Fibroblast of mammary gland (primary cell): ENCODE measurements at regions not wholly inside any gene's neighbourhood (a gene's known extent, or its start where the extent isn't known, plus 50 kb on each side); places are given as distances from the start of the nearest gene placed in this dataset.
"Not testable (repeated sequence)": the region's sequence is repeated elsewhere in the genome, so short reads cannot be mapped to it uniquely, and the experiment has no call there.

Experiments used
- DNase-seq: peaks from one replicate; pipeline ENCODE4 v3.0.0-alpha.2; 2010; ENCODE audit warnings: low read depth
- H3K4me3 ChIP-seq: 2 replicates; pipeline ENCODE4 v1.5.1; 2011; ENCODE audit warnings: low read depth, mild to moderate bottlenecking, low read length, moderate library complexity; ENCODE audit not compliant: control insufficient read depth
- TF ChIP-seq, protein P1 (sequence below): conservative IDR thresholded peaks from 2 replicates; pipeline ENCODE4 v1.5.1; 2011; ENCODE audit warnings: low read depth, low read length, inconsistent platforms; ENCODE audit not compliant: control insufficient read depth, insufficient read depth

DNA sequence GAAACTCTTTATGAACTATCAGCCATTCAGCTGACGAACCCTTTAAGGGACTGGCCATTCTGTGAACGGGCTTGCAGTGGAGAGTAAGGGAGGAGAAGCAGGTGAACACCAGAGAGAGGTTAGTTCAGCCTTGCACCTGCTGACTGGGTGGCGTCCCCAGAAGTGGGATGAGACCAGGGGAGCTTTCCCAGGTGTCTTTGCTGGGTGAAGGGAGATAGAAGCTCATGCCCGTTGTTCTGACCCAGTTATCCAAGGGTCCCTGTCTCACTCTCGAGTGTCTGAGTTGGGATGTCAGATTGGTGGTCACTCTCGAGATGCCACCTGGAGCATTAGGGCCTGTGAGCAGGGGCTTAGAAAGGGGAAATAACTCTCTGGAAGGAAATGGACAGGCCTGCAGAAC lies 68.7 kb downstream of the MSX2 start:
- DNase-seq: no peak
- TF ChIP-seq, protein P1, sequence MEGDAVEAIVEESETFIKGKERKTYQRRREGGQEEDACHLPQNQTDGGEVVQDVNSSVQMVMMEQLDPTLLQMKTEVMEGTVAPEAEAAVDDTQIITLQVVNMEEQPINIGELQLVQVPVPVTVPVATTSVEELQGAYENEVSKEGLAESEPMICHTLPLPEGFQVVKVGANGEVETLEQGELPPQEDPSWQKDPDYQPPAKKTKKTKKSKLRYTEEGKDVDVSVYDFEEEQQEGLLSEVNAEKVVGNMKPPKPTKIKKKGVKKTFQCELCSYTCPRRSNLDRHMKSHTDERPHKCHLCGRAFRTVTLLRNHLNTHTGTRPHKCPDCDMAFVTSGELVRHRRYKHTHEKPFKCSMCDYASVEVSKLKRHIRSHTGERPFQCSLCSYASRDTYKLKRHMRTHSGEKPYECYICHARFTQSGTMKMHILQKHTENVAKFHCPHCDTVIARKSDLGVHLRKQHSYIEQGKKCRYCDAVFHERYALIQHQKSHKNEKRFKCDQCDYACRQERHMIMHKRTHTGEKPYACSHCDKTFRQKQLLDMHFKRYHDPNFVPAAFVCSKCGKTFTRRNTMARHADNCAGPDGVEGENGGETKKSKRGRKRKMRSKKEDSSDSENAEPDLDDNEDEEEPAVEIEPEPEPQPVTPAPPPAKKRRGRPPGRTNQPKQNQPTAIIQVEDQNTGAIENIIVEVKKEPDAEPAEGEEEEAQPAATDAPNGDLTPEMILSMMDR: no peak

DNA sequence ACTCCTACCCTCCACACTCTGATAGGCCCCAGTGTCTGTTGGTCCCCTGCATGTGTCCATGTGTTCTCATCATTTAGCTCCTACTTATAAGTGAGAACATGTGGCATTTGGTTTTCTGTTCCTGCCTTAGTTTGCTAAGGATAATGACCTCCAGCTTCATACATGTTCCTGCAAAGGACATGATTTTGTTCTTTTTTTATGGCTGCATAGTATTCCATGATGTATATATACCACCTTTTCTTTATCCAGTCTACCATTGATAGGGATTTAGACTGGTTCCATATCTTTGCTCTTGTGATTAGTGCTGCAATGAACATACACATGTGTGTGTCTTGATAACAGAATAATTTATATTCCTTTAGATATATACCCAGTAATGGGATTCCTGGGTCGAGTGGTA lies 67.9 kb downstream of the MSX2 start:
- DNase-seq, H3K4me3 ChIP-seq: not testable (repeated sequence)

More for the DNA sequence above, 68.7 kb downstream of the MSX2 start:
- no peak overlapping the region for H3K4me3 ChIP-seq

DNA sequence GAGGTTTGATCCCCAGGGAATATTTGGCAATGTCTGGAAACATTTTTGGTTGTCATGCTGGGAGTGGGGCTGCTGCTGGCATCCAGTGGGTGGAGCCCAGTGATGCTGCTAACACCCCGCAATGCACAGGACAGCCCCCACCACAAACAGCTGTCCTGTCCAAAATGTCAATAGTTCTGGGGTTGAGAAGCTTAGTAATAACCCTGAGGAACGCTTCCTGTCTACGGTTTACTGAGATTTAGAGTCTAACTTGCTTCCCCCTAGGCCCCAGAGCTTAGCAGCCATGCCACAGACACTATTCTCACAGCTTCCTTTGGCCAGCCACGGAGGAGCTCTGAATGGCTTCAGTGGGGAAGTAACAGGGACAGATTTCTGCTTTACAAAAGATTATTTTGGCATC lies 66.5 kb downstream of the MSX2 start:
- no peak for DNase-seq
- TF ChIP-seq, protein P1: no peak
- H3K4me3 ChIP-seq: no peak overlapping the region

DNA sequence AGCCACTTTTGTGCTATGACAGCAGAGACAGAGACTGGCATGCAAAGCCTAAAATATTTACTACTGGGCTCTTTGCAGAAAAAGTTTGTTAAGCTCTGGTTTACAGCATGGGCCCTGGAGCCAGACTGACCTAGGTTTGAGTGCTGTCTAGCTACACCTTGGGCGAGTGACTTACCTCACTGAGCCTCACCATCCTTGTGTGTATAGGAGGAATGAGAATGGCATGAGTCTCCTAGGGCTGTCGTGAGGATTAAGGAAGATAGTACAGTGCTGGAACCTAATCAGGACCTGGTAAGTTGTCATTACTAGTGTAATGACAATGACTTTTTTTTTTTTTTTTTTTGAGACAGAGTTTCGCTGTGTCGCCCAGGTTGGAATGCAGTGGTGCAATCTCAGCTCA lies 65.2 kb downstream of the MSX2 start:
- DNase-seq: no peak
- H3K4me3 ChIP-seq: no peak overlapping the region
- TF ChIP-seq, protein P1: no peak

DNA sequence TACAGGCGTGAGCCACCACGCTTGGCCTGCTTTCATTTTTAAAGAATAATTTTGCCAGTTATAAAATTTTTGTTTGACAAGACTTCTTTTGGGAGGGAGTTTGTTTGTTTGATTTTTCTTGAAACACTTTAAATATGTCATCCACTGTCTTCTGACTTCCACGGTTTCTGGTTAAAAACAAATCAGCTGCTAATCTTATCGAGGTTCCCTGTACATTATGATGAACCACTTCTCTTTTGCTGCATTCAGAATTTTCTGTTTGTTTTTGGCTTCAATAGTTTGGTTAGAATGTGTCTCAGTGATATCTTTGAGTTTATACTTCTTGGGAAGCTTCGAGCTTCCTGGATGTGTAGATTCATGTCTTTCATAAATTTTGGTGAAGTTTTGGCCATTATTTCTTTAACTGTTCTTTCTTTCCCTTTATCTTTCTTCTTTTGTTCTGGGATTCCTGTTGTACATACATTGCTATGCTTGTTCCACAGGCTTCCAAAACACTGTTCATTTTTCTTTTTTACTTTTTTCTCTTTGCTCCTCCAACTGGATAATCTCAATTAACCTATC lies 60.8 kb downstream of the MSX2 start:
- TF ChIP-seq, protein P1: no peak
- DNase-seq: no peak
- no peak overlapping the region for H3K4me3 ChIP-seq
